Trophoblast cell (in vitro differentiated cells and primary cell): ENCODE measurements at regions not wholly inside any gene's neighbourhood (a gene's known extent, or its start where the extent isn't known, plus 50 kb on each side); places are given as distances from the start of the nearest gene placed in this dataset.

Experiments used
- DNase-seq, 2 donors: peaks; one replicate each; pipeline ENCODE4 v3.0.0-alpha.2; 2016
- H2AFZ ChIP-seq: 2 replicates; pipeline ENCODE4 v1.6.1; 2013; ENCODE audit warnings: low read length, moderate library complexity, mild to moderate bottlenecking; ENCODE audit not compliant: insufficient read depth, poor library complexity
- H2AK5ac ChIP-seq: 2 replicates; pipeline ENCODE4 v1.6.1; 2013; ENCODE audit warnings: mild to moderate bottlenecking, low read length
- H2BK120ac ChIP-seq: 2 replicates; pipeline ENCODE4 v1.6.1; 2013; ENCODE audit warnings: low read length, mild to moderate bottlenecking, moderate library complexity; ENCODE audit not compliant: insufficient read depth, poor library complexity
- H2BK12ac ChIP-seq: 2 replicates; pipeline ENCODE4 v1.6.1; 2013; ENCODE audit warnings: mild to moderate bottlenecking, low read length, moderate library complexity
- H2BK5ac ChIP-seq: 2 replicates; pipeline ENCODE4 v1.6.1; 2013; ENCODE audit warnings: low read length, low read depth, moderate library complexity, mild to moderate bottlenecking; ENCODE audit not compliant: poor library complexity
- H3K14ac ChIP-seq: 2 replicates; pipeline ENCODE4 v1.6.1; 2013; ENCODE audit warnings: mild to moderate bottlenecking, low read length
- H3K18ac ChIP-seq: 2 replicates; pipeline ENCODE4 v1.6.1; 2013; ENCODE audit warnings: mild to moderate bottlenecking, low read length
- H3K23ac ChIP-seq: 2 replicates; pipeline ENCODE4 v1.6.1; 2013; ENCODE audit warnings: low read length
- H3K27ac ChIP-seq: 2 replicates; pipeline ENCODE4 v1.5.1; 2013; ENCODE audit warnings: low read depth, mild to moderate bottlenecking, inconsistent platforms, low read length, moderate library complexity
- H3K27me3 ChIP-seq: 2 replicates; pipeline ENCODE4 v1.6.1; 2013; ENCODE audit warnings: inconsistent platforms, mild to moderate bottlenecking, low read length, moderate library complexity; ENCODE audit not compliant: insufficient read depth
- H3K36me3 ChIP-seq, 2 experiments: 1 replicate in 1 of 2; 2 replicates in 1 of 2; pipeline ENCODE4 v1.6.1; 2013; ENCODE audit warnings: low read length in 2 of 2, mild to moderate bottlenecking in 2 of 2, moderate library complexity in 1 of 2; ENCODE audit not compliant: insufficient read depth in 2 of 2, control insufficient read depth in 1 of 2
- H3K4ac ChIP-seq: 2 replicates; pipeline ENCODE4 v1.6.1; 2013; ENCODE audit warnings: low read depth, mild to moderate bottlenecking, low read length, moderate library complexity
- H3K4me1 ChIP-seq, 2 experiments: 1 replicate in 1 of 2; 2 replicates in 1 of 2; pipeline ENCODE4 v1.6.1; 2013; ENCODE audit warnings: low read length in 2 of 2, mild to moderate bottlenecking in 2 of 2, moderate library complexity in 1 of 2; ENCODE audit not compliant: insufficient read depth in 2 of 2, control insufficient read depth in 1 of 2
- H3K4me2 ChIP-seq: 2 replicates; pipeline ENCODE4 v1.6.1; 2013; ENCODE audit warnings: inconsistent platforms, mild to moderate bottlenecking, low read length, moderate library complexity
- H3K4me3 ChIP-seq: 2 replicates; pipeline ENCODE4 v1.5.1; 2013; ENCODE audit warnings: mild to moderate bottlenecking, low read depth, low read length, inconsistent platforms
- H3K79me1 ChIP-seq: one replicate; pipeline ENCODE4 v1.6.1; 2013; ENCODE audit warnings: low read length
- H3K79me2 ChIP-seq: 2 replicates; pipeline ENCODE4 v1.6.1; 2013; ENCODE audit warnings: low read length, mild to moderate bottlenecking; ENCODE audit not compliant: control insufficient read depth, insufficient read depth, poor library complexity
- H3K9ac ChIP-seq: 2 replicates; pipeline ENCODE4 v1.6.1; 2013; ENCODE audit warnings: mild to moderate bottlenecking, low read length
- H3K9me3 ChIP-seq: 2 replicates; pipeline ENCODE4 v1.6.1; 2013; ENCODE audit warnings: low read depth, mild to moderate bottlenecking, control low read depth, inconsistent platforms, low read length; ENCODE audit not compliant: insufficient read depth
- H4K12ac ChIP-seq: 2 replicates; pipeline ENCODE4 v1.6.1; 2013; ENCODE audit warnings: low read depth, mild to moderate bottlenecking, low read length, moderate library complexity
- H4K8ac ChIP-seq: 2 replicates; pipeline ENCODE4 v1.6.1; 2013; ENCODE audit warnings: low read depth, mild to moderate bottlenecking, low read length, moderate library complexity
- H4K91ac ChIP-seq: one replicate; pipeline ENCODE4 v1.6.1; 2013; ENCODE audit warnings: low read depth, mild to moderate bottlenecking, low read length, moderate library complexity
- WGBS: extraction: QIAGEN DNeasy Blood & Tissue Kit; methylation state at CpG from one replicate; pipeline ENCODE4 v1.1.7; 2013; ENCODE audit warnings: missing lambda C conversion rate; ENCODE audit not compliant: insufficient read length, insufficient coverage; ENCODE audit errors: extremely low coverage; 5-methylcytosine and 5-hydroxymethylcytosine counted together

DNA sequence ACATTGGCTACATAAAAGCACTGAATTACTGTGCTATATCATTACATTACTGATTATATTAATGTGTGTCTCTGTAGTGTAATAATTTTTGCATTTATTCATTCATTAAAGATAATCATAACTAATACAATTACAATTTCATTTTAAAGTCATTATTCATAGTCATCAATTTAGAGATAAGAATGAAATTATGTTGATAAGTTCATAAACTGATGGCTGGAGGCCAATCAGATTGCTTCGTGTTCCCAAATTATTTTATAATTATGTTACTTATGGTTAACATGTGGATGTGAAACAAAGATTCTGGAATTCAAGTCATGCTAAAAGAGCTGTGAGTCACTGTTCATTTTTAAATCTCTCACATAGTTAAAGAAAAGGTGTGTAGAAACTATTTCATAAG, 223.4 kb upstream of the HAND2 start:
- H3K4me1 ChIP-seq = no peaks in the 10 kb centered on the region
- no peak overlapping the region for H4K12ac ChIP-seq
- H3K36me3 ChIP-seq = no peaks in the 10 kb centered on the region
- H2BK120ac ChIP-seq = no peak overlapping the region
- DNase-seq = no peak
- no peaks in the 10 kb centered on the region for H3K79me1 ChIP-seq
- no peak overlapping the region for H2BK12ac ChIP-seq
- no peak overlapping the region for H4K91ac ChIP-seq
- no peak overlapping the region for H3K4me2 ChIP-seq
- no peak overlapping the region for H2BK5ac ChIP-seq
- H2AK5ac ChIP-seq = no peak overlapping the region
- H3K4me3 ChIP-seq = no peak overlapping the region
- no peak overlapping the region for H3K4ac ChIP-seq
- H3K27me3 ChIP-seq = no peaks in the 10 kb centered on the region
- no peak overlapping the region for H3K14ac ChIP-seq
- no peak overlapping the region for H4K8ac ChIP-seq
- no CpG with 5 or more reads among the region's 1 CpG for WGBS
- H3K9ac ChIP-seq = no peak overlapping the region
- no peaks in the 10 kb centered on the region for H3K9me3 ChIP-seq
- no peak overlapping the region for H3K27ac ChIP-seq
- no peak overlapping the region for H3K23ac ChIP-seq
- no peak overlapping the region for H3K18ac ChIP-seq
- H2AFZ ChIP-seq = no peak overlapping the region
- H3K79me2 ChIP-seq = no peaks in the 10 kb centered on the region

GRCh38 chr4:173752610-173753230, 222.7 kb upstream of the HAND2 start:
- H3K9ac ChIP-seq = no peak overlapping the region
- no peak overlapping the region for H3K4ac ChIP-seq
- no peaks in the 10 kb centered on the region for H3K9me3 ChIP-seq
- no peak overlapping the region for H3K4me2 ChIP-seq
- no peaks in the 10 kb centered on the region for H3K79me1 ChIP-seq
- H3K79me2 ChIP-seq = no peaks in the 10 kb centered on the region
- H2BK120ac ChIP-seq = no peak overlapping the region
- H4K12ac ChIP-seq = no peak overlapping the region
- DNase-seq = no peak
- WGBS = no CpG with 5 or more reads among the region's 7 CpGs
- no peak overlapping the region for H3K23ac ChIP-seq
- no peak overlapping the region for H3K18ac ChIP-seq
- H3K27me3 ChIP-seq = no peaks in the 10 kb centered on the region
- no peak overlapping the region for H3K27ac ChIP-seq
- no peaks in the 10 kb centered on the region for H3K36me3 ChIP-seq
- H3K4me1 ChIP-seq = no peaks in the 10 kb centered on the region
- no peak overlapping the region for H2AK5ac ChIP-seq
- H2AFZ ChIP-seq = no peak overlapping the region
- H3K14ac ChIP-seq = no peak overlapping the region
- no peak overlapping the region for H2BK12ac ChIP-seq
- H2BK5ac ChIP-seq = no peak overlapping the region
- no peak overlapping the region for H4K91ac ChIP-seq
- no peak overlapping the region for H3K4me3 ChIP-seq
- no peak overlapping the region for H4K8ac ChIP-seq

DNA sequence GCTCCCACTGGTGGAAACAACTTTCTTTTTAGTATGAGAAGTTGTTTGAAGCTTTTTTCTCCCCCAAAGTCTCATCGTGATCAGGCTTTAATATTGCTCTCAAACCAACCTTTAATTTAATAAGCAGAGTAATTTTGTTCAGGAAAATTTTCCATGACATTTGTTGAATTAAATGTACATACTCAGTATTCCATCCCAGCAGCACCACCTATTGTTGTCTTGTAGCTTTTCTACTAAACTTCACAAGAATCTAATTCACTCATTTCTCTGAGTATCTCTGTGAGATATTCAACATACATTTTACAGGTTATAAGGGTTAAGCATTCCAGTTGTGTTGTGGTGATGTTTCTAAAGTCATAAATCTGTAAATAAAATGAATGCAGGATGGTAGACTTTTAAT, 218.3 kb upstream of the HAND2 start:
- H2BK5ac ChIP-seq = no peak overlapping the region
- no peak overlapping the region for H2BK120ac ChIP-seq
- no peak overlapping the region for H4K8ac ChIP-seq
- no peak overlapping the region for H2BK12ac ChIP-seq
- H3K14ac ChIP-seq = no peak overlapping the region
- H3K18ac ChIP-seq = no peak overlapping the region
- no peaks in the 10 kb centered on the region for H3K27me3 ChIP-seq
- no peak overlapping the region for H3K23ac ChIP-seq
- H4K12ac ChIP-seq = no peak overlapping the region
- no peaks in the 10 kb centered on the region for H3K36me3 ChIP-seq
- no peak overlapping the region for H2AFZ ChIP-seq
- no peaks in the 10 kb centered on the region for H3K79me1 ChIP-seq
- H4K91ac ChIP-seq = no peak overlapping the region
- H3K4me3 ChIP-seq = no peak overlapping the region
- no peaks in the 10 kb centered on the region for H3K79me2 ChIP-seq
- H3K4me1 ChIP-seq = no peaks in the 10 kb centered on the region
- no peak overlapping the region for H3K27ac ChIP-seq
- no peaks in the 10 kb centered on the region for H3K9me3 ChIP-seq
- H3K9ac ChIP-seq = no peak overlapping the region
- no CpG with 5 or more reads among the region's 1 CpG for WGBS
- no peak overlapping the region for H2AK5ac ChIP-seq
- no peak for DNase-seq
- H3K4me2 ChIP-seq = no peak overlapping the region
- no peak overlapping the region for H3K4ac ChIP-seq

DNA sequence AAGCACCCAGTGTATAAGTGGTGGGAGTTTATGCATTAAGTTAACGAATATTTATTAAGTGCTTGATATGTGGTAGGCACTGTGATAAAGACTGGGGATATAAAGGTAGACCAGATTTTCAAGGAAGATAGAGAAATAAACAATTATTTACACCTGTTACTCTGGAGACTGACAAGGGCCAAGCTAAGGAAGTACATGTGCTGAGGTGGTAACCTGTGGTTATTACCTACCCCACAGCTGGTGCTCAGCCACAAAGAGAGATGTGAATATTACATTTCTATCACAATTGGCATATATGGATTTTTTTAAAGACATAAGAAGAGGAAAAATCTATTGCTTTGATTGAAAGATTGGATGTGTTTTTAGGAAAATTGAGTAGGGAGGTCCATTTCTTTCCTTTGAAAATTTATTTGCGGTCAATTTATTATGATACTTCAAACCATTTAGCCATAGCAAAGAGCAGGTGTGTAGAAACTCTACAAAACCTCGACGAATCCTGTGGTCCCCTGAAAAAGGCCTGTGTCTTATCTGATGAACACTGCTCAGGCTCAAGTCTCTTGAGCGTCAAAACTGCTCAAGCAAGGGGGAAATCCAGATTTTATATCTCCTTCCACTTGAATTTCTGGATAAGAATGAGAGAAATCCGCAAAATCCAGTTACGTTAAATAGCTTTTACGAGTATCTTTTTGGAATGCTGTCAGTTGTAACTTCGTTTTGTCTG, 217.7 kb upstream of the HAND2 start:
- no peak for DNase-seq
- H3K79me2 ChIP-seq = no peaks in the 10 kb centered on the region
- no peaks in the 10 kb centered on the region for H3K4me1 ChIP-seq
- H3K4ac ChIP-seq = no peak overlapping the region
- H4K91ac ChIP-seq = no peak overlapping the region
- H2BK120ac ChIP-seq = no peak overlapping the region
- H2AFZ ChIP-seq = no peak overlapping the region
- H3K9ac ChIP-seq = no peak overlapping the region
- no peak overlapping the region for H3K4me2 ChIP-seq
- no peak overlapping the region for H3K4me3 ChIP-seq
- no peaks in the 10 kb centered on the region for H3K9me3 ChIP-seq
- no peak overlapping the region for H3K27ac ChIP-seq
- H2BK12ac ChIP-seq = no peak overlapping the region
- H3K79me1 ChIP-seq = no peaks in the 10 kb centered on the region
- H3K23ac ChIP-seq = no peak overlapping the region
- no peak overlapping the region for H4K8ac ChIP-seq
- H2BK5ac ChIP-seq = no peak overlapping the region
- no peaks in the 10 kb centered on the region for H3K27me3 ChIP-seq
- H2AK5ac ChIP-seq = no peak overlapping the region
- no peak overlapping the region for H4K12ac ChIP-seq
- WGBS = no CpG with 5 or more reads among the region's 9 CpGs
- H3K36me3 ChIP-seq = no peaks in the 10 kb centered on the region
- no peak overlapping the region for H3K18ac ChIP-seq
- no peak overlapping the region for H3K14ac ChIP-seq
